ENCODE measurements at regions not wholly inside any gene's neighbourhood (a gene's known extent, or its start where the extent isn't known, plus 50 kb on each side); places are given as distances from the start of the nearest gene placed in this dataset.

GRCh38 chr12:58314610-58315009, 373.2 kb downstream of the ATP23 start:
- Mint-ChIP-seq H3K27me3 (ENCODE audit: insufficient read depth, unreplicated experiment) (no peaks in the 10 kb centered on the region), H3K4me3 (ENCODE audit: unreplicated experiment) (no peak overlapping the region), H3K27ac (ENCODE audit: low read depth, unreplicated experiment) (no peak overlapping the region), H3K9me3 (ENCODE audit: unreplicated experiment) (peaks cover 8% of the 10 kb centered on the region), H3K36me3 (ENCODE audit: insufficient read depth, unreplicated experiment) (no peaks in the 10 kb centered on the region), H3K4me1 (ENCODE audit: insufficient read depth, unreplicated experiment) (peaks cover 20% of the 10 kb centered on the region)
- ChIA-PET POLR2A (no interaction called here), CTCF (interaction anchor here (0.6 kb wide), 1 partner anchor 50 kb away, joined by 3 read pairs; no protein-coding TSS in a partner anchor)
- intact Hi-C loops (cut with micrococcal nuclease), result no loop called here
- no peak for DNase-seq (ENCODE audit: unreplicated experiment)
- no TSS peak for BruUV-seq (replicated peaks)
- TF ChIP-seq CTCF (IDR thresholded peaks at IDR 0.05; ENCODE audit: unreplicated experiment), result no peak

- no peak for TF ChIP-seq CTCF (IDR thresholded peaks at IDR 0.05; ENCODE audit: unreplicated experiment)
- no peak for DNase-seq (ENCODE audit: unreplicated experiment)
- no TSS peak for BruUV-seq (replicated peaks)
- POLR2A ChIA-PET, result no interaction called here
- Mint-ChIP-seq H3K27me3 (ENCODE audit: insufficient read depth, unreplicated experiment) (no peaks in the 10 kb centered on the region), H3K9me3 (ENCODE audit: unreplicated experiment) (peaks cover 8% of the 10 kb centered on the region), H3K36me3 (ENCODE audit: insufficient read depth, unreplicated experiment) (no peaks in the 10 kb centered on the region), H3K4me3 (ENCODE audit: unreplicated experiment) (no peak overlapping the region), H3K4me1 (ENCODE audit: insufficient read depth, unreplicated experiment) (peaks cover 6% of the 10 kb centered on the region), H3K27ac (ENCODE audit: low read depth, unreplicated experiment) (no peak overlapping the region)
- intact Hi-C loops (cut with micrococcal nuclease), result no loop called here
- CTCF ChIA-PET, result no interaction called here
Measured at GRCh38 chr12:58316926-58317325, 375.6 kb downstream of the ATP23 start.

GRCh38 chr12:58321414-58321813, 380.0 kb downstream of the ATP23 start:
- intact Hi-C loops (cut with micrococcal nuclease), result no loop called here
- Mint-ChIP-seq H3K4me1 (ENCODE audit: insufficient read depth, unreplicated experiment) (no peaks in the 10 kb centered on the region), H3K9me3 (ENCODE audit: unreplicated experiment) (peaks cover 8% of the 10 kb centered on the region), H3K36me3 (ENCODE audit: insufficient read depth, unreplicated experiment) (no peaks in the 10 kb centered on the region), H3K4me3 (ENCODE audit: unreplicated experiment) (no peak overlapping the region), H3K27me3 (ENCODE audit: insufficient read depth, unreplicated experiment) (no peaks in the 10 kb centered on the region), H3K27ac (ENCODE audit: low read depth, unreplicated experiment) (no peak overlapping the region)
- POLR2A ChIA-PET, result no interaction called here
- no peak for TF ChIP-seq CTCF (IDR thresholded peaks at IDR 0.05; ENCODE audit: unreplicated experiment)
- DNase-seq (ENCODE audit: unreplicated experiment), result no peak
- BruUV-seq (replicated peaks), result no TSS peak
- CTCF ChIA-PET, result interaction anchor here (0.6 kb wide), 1 partner anchor 217 kb away, joined by 3 read pairs; no protein-coding TSS in a partner anchor

GRCh38 chr12:58323676-58324075, 382.3 kb downstream of the ATP23 start:
- Mint-ChIP-seq H3K4me1 (ENCODE audit: insufficient read depth, unreplicated experiment) (no peaks in the 10 kb centered on the region), H3K36me3 (ENCODE audit: insufficient read depth, unreplicated experiment) (no peaks in the 10 kb centered on the region), H3K27ac (ENCODE audit: low read depth, unreplicated experiment) (no peak overlapping the region), H3K27me3 (ENCODE audit: insufficient read depth, unreplicated experiment) (no peaks in the 10 kb centered on the region), H3K4me3 (ENCODE audit: unreplicated experiment) (no peak overlapping the region), H3K9me3 (ENCODE audit: unreplicated experiment) (no peaks in the 10 kb centered on the region)
- no peak for DNase-seq (ENCODE audit: unreplicated experiment)
- ChIA-PET CTCF (no interaction called here), POLR2A (interaction anchor here (0.6 kb wide), 1 partner anchor 69 kb away, joined by 3 read pairs; no protein-coding TSS in a partner anchor)
- TF ChIP-seq CTCF (IDR thresholded peaks at IDR 0.05; ENCODE audit: unreplicated experiment), result no peak
- intact Hi-C loops (cut with micrococcal nuclease), result no loop called here
- no TSS peak for BruUV-seq (replicated peaks)

Measured in MCF 10A (cell line).